Heart right ventricle (tissue), 16 donors: ENCODE measurements at regions not wholly inside any gene's neighbourhood (a gene's known extent, or its start where the extent isn't known, plus 50 kb on each side); places are given as distances from the start of the nearest gene placed in this dataset.

ENCODE experiments used
- ATAC-seq, 8 donors: fragments of 200-7000 bp; cut with Tn5 transposase; one replicate each; pipeline ENCODE4 v1.9.1; 2020; ENCODE audit warnings: mild to moderate bottlenecking in 8 of 8, moderate library complexity in 8 of 8, moderate number of reproducible peaks in 1 of 8
- DNase-seq, 2 donors: peaks; one replicate each; pipeline ENCODE4 v3.0.0-alpha.2; 2020
- H3K27ac ChIP-seq, 10 donors: fragments of 200-600 bp; sonication (generic) in 2 of 10; one replicate each; pipeline versions ENCODE4 v1.5.0 to v1.8.0; 2020 to 2022; ENCODE audit warnings: mild to moderate bottlenecking in 3 of 10
- H3K27me3 ChIP-seq, 7 donors: fragments of 200-600 bp; one replicate each; pipeline ENCODE4 v1.8.0; 2021 to 2022; ENCODE audit warnings: mild to moderate bottlenecking in 2 of 7
- H3K36me3 ChIP-seq, 9 donors: fragments of 200-600 bp; sonication (generic) in 1 of 9; one replicate each; pipeline versions ENCODE4 v1.5.0 to v1.8.0; 2020 to 2022; ENCODE audit warnings: mild to moderate bottlenecking in 2 of 9
- H3K4me1 ChIP-seq, 9 donors: fragments of 200-600 bp; sonication (generic) in 1 of 9; one replicate each; pipeline versions ENCODE4 v1.5.0 to v1.8.0; 2020 to 2022; ENCODE audit warnings: mild to moderate bottlenecking in 4 of 9
- H3K4me3 ChIP-seq, 10 donors: fragments of 200-600 bp; sonication (generic) in 2 of 10; one replicate each; pipeline versions ENCODE4 v1.5.0 to v1.8.0; 2020 to 2022; ENCODE audit warnings: mild to moderate bottlenecking in 7 of 10, moderate library complexity in 2 of 10
- H3K9me3 ChIP-seq, 11 donors: fragments of 200-600 bp in 10 of 11; sonication (generic) in 2 of 11; one replicate each; pipeline versions ENCODE4 v1.5.0 to v1.8.0; 2013 to 2022; ENCODE audit warnings: mild to moderate bottlenecking in 2 of 11, control low read depth in 1 of 11, moderate library complexity in 1 of 11
- WGBS, 2 donors: extraction: QIAGEN DNeasy Blood & Tissue Kit; methylation state at CpG; one replicate each; pipeline ENCODE4 v1.1.7; 2013; ENCODE audit warnings: inconsistent platforms in 1 of 2; 5-methylcytosine and 5-hydroxymethylcytosine counted together
- intact Hi-C, 10 donors: fragments of 100-400 bp; cut with DNase I; formaldehyde crosslinking; loops; one replicate each; pipeline versions ENCODE4 v1.11.1 to v1.14.2; 2022
- TF ChIP-seq, protein P1 (sequence below), 9 donors: fragments of 200-600 bp; sonication (generic) in 2 of 9; IDR thresholded peaks; one replicate each; pipeline versions ENCODE4 v1.5.0 to v1.8.0; 2021 to 2022; ENCODE audit warnings: antibody characterized with exemption in 9 of 9, mild to moderate bottlenecking in 5 of 9, moderate library complexity in 1 of 9
- donor health status: Arrhythmogenic right ventricular cardiomyopathy.
- donor health status: ischemic (EF 13 %, LVEDD 7.1; RV severe dilation, severe dysfunction).
- donor health status: healthy with polysubstance abuse.
- donor health status: DM: no; HTN: yes; CAD: no.
- donor health status: DM: no; HTN: no; CAD: no.
- donor health status: ischemic (EF 25% LVEDD 6.9; RV normal size, moderate dysfunction).
- donor health status: ischemic (EF 25% LVEDD 5.7; RV mildly dilated, moderate dysfunction).
- donor health status: healthy.
- donor health status: DM: yes; HTN: yes; CAD: no.
- donor health status: Ischemic cardiomyopathy.
- donor health status: ischemic (EF 35%, LVEDD 5.7; RV mildly dilated, moderate dysfunction).
- donor health status: nonischemic (EF 11% LVEDD 7.7; RV severe dilation, severe dysfunction).
- donor health status: DM: yes; HTN: yes; CAD: no.
- donor health status: PGD.
- donor health status: ischemic (EF 29% LVEDD 5.4; RV normal size, mild dysfunction).
- donor health status: nonischemic (EF 23%, LVEDD 6.1; RV moderate dilation, normal function).

DNA sequence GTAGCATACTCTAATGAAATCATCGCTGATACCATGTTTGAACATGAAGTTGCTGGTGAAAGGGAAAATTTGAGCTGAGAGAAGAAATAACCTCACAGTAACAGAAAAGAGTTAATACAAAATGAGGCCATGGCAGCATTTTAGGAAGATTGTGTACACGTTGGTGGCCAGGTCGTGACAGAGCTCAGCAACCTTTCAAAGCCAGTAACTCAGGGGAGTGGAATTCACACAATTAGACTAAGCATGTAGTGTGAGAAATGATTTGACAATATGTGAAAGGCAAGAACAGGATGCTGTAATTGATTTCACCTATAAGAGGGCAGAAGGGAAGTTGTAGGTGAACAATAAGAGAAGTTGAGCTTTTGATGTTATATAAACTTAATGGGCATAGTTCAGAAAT lies 246.3 kb downstream of the OGFRL1 start:
- intact Hi-C loops: loop anchor here in 9 of 10 donors (2.0 to 5.0 kb wide), 3 partner anchors 547 to 552 kb away; no protein-coding TSS in a partner anchor
- 49 to 56% methylated on average over 3 of the region's 3 CpGs for WGBS, 2 donors
- Histone ChIP-seq H3K4me3 (no peak overlapping the region), H3K9me3 (no peaks in the 10 kb centered on the region), H3K36me3 (no peaks in the 10 kb centered on the region), H3K27me3 (no peaks in the 10 kb centered on the region), H3K4me1 (no peaks in the 10 kb centered on the region), H3K27ac (no peak overlapping the region)
- TF ChIP-seq, protein P1, sequence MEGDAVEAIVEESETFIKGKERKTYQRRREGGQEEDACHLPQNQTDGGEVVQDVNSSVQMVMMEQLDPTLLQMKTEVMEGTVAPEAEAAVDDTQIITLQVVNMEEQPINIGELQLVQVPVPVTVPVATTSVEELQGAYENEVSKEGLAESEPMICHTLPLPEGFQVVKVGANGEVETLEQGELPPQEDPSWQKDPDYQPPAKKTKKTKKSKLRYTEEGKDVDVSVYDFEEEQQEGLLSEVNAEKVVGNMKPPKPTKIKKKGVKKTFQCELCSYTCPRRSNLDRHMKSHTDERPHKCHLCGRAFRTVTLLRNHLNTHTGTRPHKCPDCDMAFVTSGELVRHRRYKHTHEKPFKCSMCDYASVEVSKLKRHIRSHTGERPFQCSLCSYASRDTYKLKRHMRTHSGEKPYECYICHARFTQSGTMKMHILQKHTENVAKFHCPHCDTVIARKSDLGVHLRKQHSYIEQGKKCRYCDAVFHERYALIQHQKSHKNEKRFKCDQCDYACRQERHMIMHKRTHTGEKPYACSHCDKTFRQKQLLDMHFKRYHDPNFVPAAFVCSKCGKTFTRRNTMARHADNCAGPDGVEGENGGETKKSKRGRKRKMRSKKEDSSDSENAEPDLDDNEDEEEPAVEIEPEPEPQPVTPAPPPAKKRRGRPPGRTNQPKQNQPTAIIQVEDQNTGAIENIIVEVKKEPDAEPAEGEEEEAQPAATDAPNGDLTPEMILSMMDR (IDR thresholded peaks at IDR 0.05): no peak
- no peak for DNase-seq
- ATAC-seq: no peak

DNA sequence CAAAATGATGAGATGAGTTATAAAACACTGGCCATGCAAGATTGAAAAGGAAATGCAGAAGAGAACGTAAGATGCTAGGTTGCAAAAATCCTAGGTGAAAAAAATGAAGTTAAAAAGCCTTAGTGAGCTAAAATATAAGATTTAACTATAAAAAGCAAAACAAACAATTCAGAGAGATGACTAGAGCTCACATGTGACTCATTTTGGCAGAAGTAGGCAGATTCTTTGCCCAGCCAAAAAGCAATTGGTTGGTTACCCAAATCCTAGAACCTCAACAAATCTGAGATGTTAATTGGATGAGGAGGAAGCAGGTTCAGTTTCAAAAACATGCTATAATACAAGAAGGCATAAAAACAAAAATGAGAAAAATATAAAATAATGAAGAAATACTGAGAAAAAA lies 249.1 kb downstream of the OGFRL1 start:
- no peaks in the 10 kb centered on the region for H3K27me3 ChIP-seq
- 74 to 83% methylated on average over 1 of the region's 1 CpG for WGBS, 2 donors
- no peak overlapping the region for H3K4me3 ChIP-seq
- TF ChIP-seq, protein P1 (IDR thresholded peaks at IDR 0.05): no peak
- intact Hi-C loops: loop anchor here in 1 of 10 donors (5.0 kb wide), 1 partner anchor 550 kb away; no protein-coding TSS in a partner anchor
- DNase-seq (no peak), ATAC-seq (no peak)
- H3K9me3 ChIP-seq: no peaks in the 10 kb centered on the region
- no peak overlapping the region for H3K27ac ChIP-seq
- no peaks in the 10 kb centered on the region for H3K36me3 ChIP-seq
- no peaks in the 10 kb centered on the region for H3K4me1 ChIP-seq

DNA sequence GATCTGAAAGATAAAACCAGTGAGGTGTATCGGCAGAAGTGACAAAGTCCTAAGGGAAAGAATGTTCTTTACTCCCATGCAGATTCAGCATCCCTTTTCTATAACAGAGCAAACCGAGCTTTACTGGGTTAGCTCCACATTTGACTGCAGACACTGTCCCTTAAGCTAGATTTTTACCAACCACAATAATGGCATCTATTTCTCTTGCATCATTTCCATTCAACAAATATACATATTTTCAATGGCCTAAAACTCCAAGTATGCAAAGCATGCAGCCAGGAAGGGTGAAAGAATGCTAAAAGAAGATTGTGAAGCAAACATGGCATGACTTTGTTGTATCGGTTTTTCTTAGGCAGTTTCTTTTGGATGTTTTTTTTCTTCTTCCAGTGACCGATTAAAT lies 255.4 kb downstream of the OGFRL1 start:
- Histone ChIP-seq H3K36me3 (no peaks in the 10 kb centered on the region), H3K9me3 (peaks cover 0 to 13% (median 0%) of the 10 kb centered on the region in 11 donors), H3K4me1 (no peaks in the 10 kb centered on the region), H3K27me3 (no peaks in the 10 kb centered on the region), H3K4me3 (no peak overlapping the region), H3K27ac (no peak overlapping the region)
- ATAC-seq: no peak
- TF ChIP-seq, protein P1 (IDR thresholded peaks at IDR 0.05): no peak
- WGBS, 2 donors: 56 to 63% methylated on average over 4 of the region's 4 CpGs
- no peak for DNase-seq
- intact Hi-C loops: no loop called here

DNA sequence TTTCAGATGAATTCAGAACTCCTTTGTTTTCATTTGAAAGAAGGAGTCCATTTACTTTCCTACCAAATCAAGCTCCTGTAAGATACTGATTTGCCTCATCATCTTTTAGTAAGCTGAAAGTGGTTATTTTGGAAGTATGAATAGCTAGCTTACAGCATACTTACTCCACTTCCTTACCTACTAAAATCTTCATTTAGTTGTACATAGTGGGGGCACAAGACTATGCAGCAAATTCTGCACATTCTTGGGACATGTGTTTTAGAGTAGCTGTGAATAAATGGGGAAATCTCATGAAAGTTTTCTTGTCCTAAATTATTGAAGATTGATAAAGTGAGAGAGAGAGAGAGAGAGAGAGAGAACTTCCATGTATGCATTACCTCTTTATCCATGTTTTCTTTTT lies 256.3 kb downstream of the OGFRL1 start:
- Histone ChIP-seq H3K27ac (no peak overlapping the region), H3K36me3 (no peaks in the 10 kb centered on the region), H3K9me3 (peaks cover 0 to 13% (median 0%) of the 10 kb centered on the region in 11 donors), H3K4me3 (no peak overlapping the region), H3K27me3 (no peaks in the 10 kb centered on the region), H3K4me1 (no peaks in the 10 kb centered on the region)
- intact Hi-C loops: no loop called here
- no peak for ATAC-seq
- TF ChIP-seq, protein P1 (IDR thresholded peaks at IDR 0.05): no peak
- no peak for DNase-seq
